Erythroblast (primary cell): ENCODE measurements at regions not wholly inside any gene's neighbourhood (a gene's known extent, or its start where the extent isn't known, plus 50 kb on each side); places are given as distances from the start of the nearest gene placed in this dataset.

Experiments
- GATA1 ChIP-seq: IDR thresholded peaks from 2 replicates; pipeline ENCODE4 v1.6.1; 2011; ENCODE audit warnings: low read depth, mild to moderate bottlenecking, control low read depth, low read length, moderate library complexity
- POLR2A ChIP-seq: IDR thresholded peaks from 2 replicates; pipeline ENCODE4 v1.6.1; 2011; ENCODE audit warnings: mild to moderate bottlenecking, low read length

DNA sequence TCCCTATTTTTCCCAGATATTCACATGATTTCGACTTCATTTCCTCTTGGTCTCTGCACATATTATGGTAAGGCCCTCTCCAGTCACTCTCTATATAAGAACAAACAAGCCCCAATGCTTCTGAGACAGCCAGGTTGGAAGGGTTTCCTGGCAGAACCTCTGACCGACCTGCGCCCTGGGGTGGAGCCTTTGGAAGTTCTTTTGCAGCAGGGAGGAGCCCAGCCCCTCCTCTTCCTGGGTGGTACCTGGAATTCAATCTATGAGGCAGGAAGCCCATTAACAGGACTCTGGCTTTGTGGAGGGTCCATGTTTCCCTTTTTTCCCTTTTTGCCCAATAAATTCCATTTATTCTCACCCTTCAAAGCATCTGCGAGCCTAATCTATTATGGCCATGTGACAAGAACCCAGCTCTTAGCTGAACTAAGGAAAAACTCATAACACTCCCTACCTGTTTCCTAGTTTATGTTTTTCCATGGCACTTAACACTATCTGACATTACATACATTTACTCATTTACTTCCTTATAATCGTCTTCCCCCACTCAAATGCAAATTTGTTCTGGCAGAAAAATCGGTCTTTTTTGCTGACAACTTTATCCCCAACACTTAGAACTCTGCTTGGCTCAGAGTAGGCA lies 92.5 kb upstream of the FRMD4A start:
- TF ChIP-seq POLR2A (no peak), GATA1 (no peak)
